ENCODE measurements at regions not wholly inside any gene's neighbourhood (a gene's known extent, or its start where the extent isn't known, plus 50 kb on each side); places are given as distances from the start of the nearest gene placed in this dataset.

DNA sequence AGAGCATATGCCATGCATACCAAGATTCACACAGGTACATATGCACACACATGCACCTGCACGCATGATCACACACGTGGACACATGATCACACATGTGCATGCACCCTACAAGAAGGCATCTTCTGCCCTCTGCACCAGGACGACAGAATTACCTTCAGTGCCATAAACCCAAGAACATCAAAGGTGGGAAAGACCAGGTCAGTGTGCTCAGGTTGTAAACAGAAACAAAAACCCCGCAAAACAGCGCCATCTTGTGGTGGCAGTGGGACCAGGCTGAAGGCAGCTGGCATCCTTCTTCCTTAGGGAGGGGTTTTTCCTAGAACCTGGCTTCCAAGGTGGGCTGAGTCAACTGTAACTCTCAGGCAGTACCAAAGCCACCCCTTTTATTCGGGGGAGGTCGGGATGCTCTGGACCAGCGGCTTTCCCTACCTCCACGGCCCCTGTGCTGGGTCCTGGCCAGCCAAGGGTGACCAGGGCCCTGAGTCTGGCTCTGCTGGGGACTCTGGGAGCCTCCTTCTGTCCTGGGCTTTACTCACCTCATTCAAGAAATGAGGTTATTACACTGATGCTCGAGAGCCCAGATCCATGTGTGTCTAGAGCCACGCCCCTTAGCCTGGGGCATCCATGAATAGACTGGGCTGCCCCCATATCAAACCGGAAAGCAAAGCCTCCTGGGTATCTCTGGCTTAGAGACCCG is 69.4 kb upstream of the FGF3 start:
- no peak overlapping the region for H3K4me2 ChIP-seq (ENCODE audit: low read length)

DNA sequence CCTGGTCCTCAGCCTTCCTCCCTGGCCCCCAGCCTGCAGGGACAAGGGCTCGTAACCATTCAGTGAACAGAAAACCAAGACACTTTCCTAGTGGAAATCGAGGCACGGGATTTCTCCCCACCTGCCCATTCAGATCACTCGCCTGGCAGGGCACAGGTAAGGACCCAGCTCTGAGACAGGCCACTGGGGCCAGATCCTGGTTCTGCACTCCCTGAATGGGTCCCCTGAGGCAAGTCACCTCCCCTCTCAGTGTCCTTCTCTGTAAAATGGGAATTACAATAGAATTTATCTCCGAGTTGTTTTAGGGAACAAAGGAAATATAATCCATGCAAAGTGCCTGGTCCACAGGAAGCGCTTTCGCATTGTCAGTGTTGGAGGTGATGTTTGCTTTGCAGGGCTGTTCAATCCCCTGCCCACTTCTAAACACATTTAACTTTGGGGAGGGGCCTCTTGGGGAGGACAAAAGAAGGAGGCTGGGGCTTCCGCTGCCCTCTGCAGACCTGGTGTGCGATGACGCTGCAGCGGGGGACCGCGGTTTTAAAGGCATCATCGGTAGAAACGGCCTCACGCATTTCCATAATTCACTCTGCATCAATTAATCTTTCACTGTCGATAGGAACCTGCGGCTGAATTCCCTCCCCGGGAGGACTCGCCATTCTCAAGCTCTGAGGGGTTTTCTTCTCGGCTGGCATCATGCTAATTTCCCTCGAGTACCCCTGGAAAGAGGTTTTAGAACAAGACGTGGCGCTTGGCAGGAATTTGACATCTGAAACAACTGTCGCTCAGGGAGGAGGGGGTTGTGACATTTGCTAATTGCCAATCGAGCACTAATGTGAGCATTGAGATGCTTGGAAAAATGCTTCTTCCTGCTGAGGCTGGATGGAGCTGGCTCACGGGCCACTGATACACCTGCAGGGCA is 70.4 kb upstream of the FGF3 start:
- peaks cover 64% of the 10 kb centered on the region for H3K27me3 Mint-ChIP-seq (ENCODE audit: low read depth, unreplicated experiment)
- Histone ChIP-seq H3K4me1 (ENCODE audit: insufficient read depth, low read length) (no peaks in the 10 kb centered on the region), H3K4me2 (ENCODE audit: low read length) (no peak overlapping the region), H3K27ac (ENCODE audit: low read depth, low read length) (no peak overlapping the region), H4K20me1 (ENCODE audit: insufficient read depth, low read length) (peaks cover 4% of the 10 kb centered on the region), H3K9ac (ENCODE audit: low read length) (no peak overlapping the region), H3K9me3 (ENCODE audit: insufficient read depth, low read depth, low read length) (no peaks in the 10 kb centered on the region), H3K79me2 (ENCODE audit: insufficient read depth, low read length) (no peaks in the 10 kb centered on the region), H3K27me3 (ENCODE audit: insufficient read depth, low read length) (peaks cover 31% of the 10 kb centered on the region), H3K36me3 (ENCODE audit: insufficient read depth, low read length) (no peaks in the 10 kb centered on the region), H2AFZ (ENCODE audit: low read depth, low read length) (no peak overlapping the region), H3K4me3 (ENCODE audit: insufficient read depth, low read depth, low read length) (no peak overlapping the region)
- no peak overlapping the region for H3K4me3 Mint-ChIP-seq (ENCODE audit: unreplicated experiment)
- TF ChIP-seq, protein P1, sequence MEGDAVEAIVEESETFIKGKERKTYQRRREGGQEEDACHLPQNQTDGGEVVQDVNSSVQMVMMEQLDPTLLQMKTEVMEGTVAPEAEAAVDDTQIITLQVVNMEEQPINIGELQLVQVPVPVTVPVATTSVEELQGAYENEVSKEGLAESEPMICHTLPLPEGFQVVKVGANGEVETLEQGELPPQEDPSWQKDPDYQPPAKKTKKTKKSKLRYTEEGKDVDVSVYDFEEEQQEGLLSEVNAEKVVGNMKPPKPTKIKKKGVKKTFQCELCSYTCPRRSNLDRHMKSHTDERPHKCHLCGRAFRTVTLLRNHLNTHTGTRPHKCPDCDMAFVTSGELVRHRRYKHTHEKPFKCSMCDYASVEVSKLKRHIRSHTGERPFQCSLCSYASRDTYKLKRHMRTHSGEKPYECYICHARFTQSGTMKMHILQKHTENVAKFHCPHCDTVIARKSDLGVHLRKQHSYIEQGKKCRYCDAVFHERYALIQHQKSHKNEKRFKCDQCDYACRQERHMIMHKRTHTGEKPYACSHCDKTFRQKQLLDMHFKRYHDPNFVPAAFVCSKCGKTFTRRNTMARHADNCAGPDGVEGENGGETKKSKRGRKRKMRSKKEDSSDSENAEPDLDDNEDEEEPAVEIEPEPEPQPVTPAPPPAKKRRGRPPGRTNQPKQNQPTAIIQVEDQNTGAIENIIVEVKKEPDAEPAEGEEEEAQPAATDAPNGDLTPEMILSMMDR (IDR thresholded peaks at IDR 0.05; ENCODE audit: insufficient read depth, low read depth, low read length) = no peak
- TF ChIP-seq EZH2 (IDR thresholded peaks at IDR 0.05; ENCODE audit: insufficient read depth, low read length) = no peak
- DNase-seq (ENCODE audit: low read depth) = no peak
- H3K4me1 Mint-ChIP-seq (ENCODE audit: low read depth, unreplicated experiment) = no peaks in the 10 kb centered on the region
- H3K9me3 Mint-ChIP-seq (ENCODE audit: unreplicated experiment) = no peaks in the 10 kb centered on the region
- no peak for FAIRE-seq
- no peak overlapping the region for H3K27ac Mint-ChIP-seq (ENCODE audit: unreplicated experiment)
- no peaks in the 10 kb centered on the region for H3K36me3 Mint-ChIP-seq (ENCODE audit: low read depth, unreplicated experiment)

More for the DNA sequence above, 69.4 kb upstream of the FGF3 start:
- H3K4me1 Mint-ChIP-seq (ENCODE audit: low read depth, unreplicated experiment) = no peaks in the 10 kb centered on the region
- H3K4me1 ChIP-seq (ENCODE audit: insufficient read depth, low read length) = no peaks in the 10 kb centered on the region
- no peak overlapping the region for H3K4me3 Mint-ChIP-seq (ENCODE audit: unreplicated experiment)
- DNase-seq (ENCODE audit: low read depth) = peak; percentile 15
- no peak overlapping the region for H3K27ac ChIP-seq (ENCODE audit: low read depth, low read length)
- no peaks in the 10 kb centered on the region for H3K36me3 Mint-ChIP-seq (ENCODE audit: low read depth, unreplicated experiment)
- H3K9ac ChIP-seq (ENCODE audit: low read length) = no peak overlapping the region
- FAIRE-seq = peak; percentile 29
- peaks cover 28% of the 10 kb centered on the region for H3K27me3 ChIP-seq (ENCODE audit: insufficient read depth, low read length)
- TF ChIP-seq, protein P1 (IDR thresholded peaks at IDR 0.05; ENCODE audit: insufficient read depth, low read depth, low read length) = peak; percentile 97
- no peak for TF ChIP-seq EZH2 (IDR thresholded peaks at IDR 0.05; ENCODE audit: insufficient read depth, low read length)
- no peaks in the 10 kb centered on the region for H3K9me3 Mint-ChIP-seq (ENCODE audit: unreplicated experiment)
- no peaks in the 10 kb centered on the region for H3K9me3 ChIP-seq (ENCODE audit: insufficient read depth, low read depth, low read length)
- no peaks in the 10 kb centered on the region for H3K79me2 ChIP-seq (ENCODE audit: insufficient read depth, low read length)
- H2AFZ ChIP-seq (ENCODE audit: low read depth, low read length) = no peak overlapping the region
- peaks cover 60% of the 10 kb centered on the region for H3K27me3 Mint-ChIP-seq (ENCODE audit: low read depth, unreplicated experiment)
- peaks cover 4% of the 10 kb centered on the region for H4K20me1 ChIP-seq (ENCODE audit: insufficient read depth, low read length)
- H3K36me3 ChIP-seq (ENCODE audit: insufficient read depth, low read length) = no peaks in the 10 kb centered on the region
- no peak overlapping the region for H3K4me3 ChIP-seq (ENCODE audit: insufficient read depth, low read depth, low read length)
- H3K27ac Mint-ChIP-seq (ENCODE audit: unreplicated experiment) = no peak overlapping the region
